ENCODE measurements at regions not wholly inside any gene's neighbourhood (a gene's known extent, or its start where the extent isn't known, plus 50 kb on each side); places are given as distances from the start of the nearest gene placed in this dataset.
"Not testable (repeated sequence)": the region's sequence is repeated elsewhere in the genome, so short reads cannot be mapped to it uniquely, and the experiment has no call there.

DNA sequence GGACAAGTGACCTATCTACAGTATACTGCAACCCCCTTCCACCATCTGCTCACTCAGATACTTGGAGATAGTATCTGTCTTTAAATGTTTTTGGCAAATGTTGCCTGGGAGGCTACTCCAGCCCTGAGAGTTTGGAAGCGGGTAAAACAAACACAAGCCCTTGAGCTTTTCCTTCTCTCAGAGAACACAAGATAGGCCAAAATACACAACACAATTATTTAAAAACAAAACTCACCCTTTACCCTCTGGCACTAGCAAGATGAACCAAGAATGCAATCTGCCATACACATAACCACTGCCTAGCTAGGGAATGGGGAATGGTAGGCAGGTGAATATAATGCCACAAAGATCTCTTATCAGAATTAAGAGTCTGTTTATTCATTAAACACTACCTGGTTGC is 324.7 kb upstream of the FAM47C start:
- DNase-seq: no peak

DNA sequence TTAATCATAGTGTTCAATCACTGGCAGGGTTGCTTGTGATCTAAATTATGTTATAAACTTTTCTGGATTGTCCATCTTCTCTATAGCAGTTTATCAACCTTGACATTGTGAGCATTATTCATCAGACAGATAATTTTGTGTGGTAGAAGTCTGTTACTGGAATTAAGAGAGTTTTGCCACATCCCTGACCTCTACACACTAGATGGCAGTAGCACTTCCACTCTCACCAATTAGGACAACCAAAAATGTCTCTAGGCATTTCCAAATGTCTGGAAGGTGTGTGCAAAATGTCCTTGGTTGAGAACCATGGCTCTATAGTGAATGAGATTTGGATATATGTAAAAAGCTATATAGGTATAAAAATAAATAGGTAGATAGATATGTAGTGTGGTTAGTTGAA is 324.1 kb upstream of the FAM47C start:
- DNase-seq: no peak

DNA sequence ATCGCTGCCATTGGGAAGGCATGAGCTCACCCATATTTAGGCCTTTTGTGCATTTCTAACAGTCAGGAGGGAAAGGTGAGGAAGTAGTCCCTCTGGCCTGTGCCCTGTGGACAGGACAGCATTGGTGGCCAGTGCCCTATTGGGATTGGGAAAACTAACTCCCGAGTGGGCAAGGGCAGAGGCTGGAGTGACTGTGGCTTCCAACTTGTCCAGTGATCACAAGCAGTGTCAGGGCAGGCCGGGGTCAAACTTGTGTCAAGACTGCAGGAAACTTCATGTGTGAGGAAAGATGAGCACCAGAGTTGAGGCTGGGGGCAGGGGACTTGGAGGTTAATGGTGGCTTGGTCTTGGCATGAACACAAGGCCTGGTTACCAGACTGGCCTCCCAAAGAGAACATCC is 286.2 kb upstream of the FAM47C start:
- DNase-seq: no peak

DNA sequence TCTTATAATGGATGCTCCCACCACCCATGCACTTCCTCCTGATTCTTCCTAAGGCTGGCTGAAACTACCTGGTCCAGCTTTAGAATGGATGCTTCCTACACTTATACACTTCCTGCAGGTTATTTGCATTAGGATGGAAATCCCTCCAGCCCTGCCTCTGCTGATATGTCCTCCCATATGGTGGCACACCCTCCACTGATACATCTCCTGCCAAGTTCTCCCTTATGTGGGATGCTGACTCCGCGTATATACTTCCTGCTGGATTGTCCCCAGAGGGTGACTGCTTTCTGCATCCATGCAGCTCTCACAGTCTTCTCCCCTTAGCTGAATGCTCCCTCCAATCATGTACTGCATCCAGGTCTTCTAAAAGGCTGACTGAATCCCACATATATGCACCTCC is 254.6 kb upstream of the FAM47C start:
- DNase-seq: no peak

DNA sequence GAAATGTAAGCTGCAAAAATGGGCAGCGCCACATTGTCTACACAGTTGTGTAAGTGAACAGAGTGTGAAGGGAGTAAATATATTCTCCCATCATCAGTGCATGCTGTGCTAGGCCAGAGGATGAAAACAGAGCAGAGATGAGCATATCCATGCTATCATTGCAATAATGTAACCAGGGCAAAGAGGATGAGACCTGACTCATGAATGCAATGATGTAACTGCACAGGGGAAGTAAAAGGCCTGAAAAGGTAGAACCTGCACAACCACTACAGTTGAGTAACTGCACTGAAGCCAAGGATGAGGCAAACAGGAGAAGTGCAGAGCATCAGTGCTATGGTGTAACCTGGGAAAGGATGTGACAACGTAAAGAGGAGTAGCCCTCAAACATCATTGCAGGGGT is 220.4 kb upstream of the FAM47C start:
- no peak for DNase-seq

DNA sequence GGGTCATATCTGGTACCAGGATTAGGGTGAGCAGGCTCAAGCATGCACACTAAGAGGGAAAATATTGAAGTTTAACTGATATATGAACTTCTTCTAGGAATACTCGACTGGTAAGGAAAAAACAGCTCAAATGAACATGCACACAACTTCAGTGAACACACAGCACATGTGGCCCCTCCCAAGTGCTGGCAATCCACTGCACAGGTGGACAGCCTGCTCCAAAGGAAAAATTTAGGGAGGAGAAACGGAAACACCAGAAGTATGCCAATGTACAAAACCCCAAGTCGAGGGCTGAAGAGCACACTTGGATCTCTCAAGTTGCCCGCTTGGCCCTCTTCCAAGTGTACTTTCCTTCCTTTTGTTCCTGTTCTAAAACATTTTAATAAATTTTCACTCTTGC is 205.0 kb upstream of the FAM47C start:
- peak; percentile 0 for DNase-seq

DNA sequence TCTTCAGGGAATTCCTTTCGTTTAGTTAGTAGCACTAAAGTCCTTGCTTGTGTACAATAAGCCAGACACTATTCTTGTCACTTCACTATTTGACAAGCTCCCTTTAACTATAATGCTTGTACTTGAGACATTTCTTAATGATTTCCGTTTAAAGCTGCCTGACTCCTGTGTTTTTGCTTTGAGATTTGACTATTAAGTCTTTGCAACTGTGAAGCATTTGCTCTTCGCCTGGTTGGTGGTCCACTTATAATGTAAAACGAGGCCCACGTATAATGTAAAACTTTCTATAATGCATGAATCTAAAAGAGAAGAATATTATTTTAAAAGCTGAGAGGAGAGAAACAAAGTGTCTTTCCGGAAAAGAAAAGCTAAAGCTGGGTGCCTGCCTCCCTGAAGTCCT is 204.1 kb upstream of the FAM47C start:
- DNase-seq: no peak

DNA sequence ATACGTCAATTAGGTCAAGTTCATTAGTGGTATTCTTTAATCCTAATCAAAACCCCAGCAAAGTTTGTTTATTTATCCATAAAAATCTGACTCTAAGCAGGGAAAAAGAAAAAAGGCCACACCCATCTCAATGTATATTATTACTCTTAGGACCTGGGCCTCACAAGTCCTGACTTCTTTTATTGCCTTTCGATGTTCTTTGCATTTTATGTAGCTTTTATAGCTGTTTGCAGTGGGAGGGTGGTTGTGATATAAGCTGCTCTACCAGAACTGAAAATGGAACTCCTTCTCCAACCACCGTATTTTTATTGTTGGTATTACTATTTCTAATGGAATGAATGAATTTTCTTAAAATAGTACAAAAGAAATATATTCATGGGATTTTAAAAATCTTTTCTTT is 163.3 kb upstream of the FAM47C start:
- no peak for DNase-seq

DNA sequence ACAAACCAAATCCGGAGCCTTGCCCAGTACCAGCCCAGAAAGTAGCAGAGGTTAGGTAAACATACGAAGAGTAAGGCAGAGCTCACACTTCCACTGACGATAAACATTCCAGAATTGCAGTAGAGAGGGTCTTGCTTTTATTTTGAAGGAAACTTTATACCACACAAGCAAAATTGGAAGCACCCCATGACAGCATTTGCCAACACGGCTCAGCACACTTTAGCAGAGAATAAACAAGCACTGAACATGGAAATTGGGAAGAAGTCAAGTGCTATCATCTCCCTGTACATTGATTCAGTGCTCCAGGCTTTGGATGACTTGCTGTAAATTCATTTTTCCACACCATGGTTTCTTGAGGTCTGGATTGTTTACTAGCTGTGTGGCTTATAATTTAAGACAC is 160.7 kb upstream of the FAM47C start:
- DNase-seq: peak; percentile 0

DNA sequence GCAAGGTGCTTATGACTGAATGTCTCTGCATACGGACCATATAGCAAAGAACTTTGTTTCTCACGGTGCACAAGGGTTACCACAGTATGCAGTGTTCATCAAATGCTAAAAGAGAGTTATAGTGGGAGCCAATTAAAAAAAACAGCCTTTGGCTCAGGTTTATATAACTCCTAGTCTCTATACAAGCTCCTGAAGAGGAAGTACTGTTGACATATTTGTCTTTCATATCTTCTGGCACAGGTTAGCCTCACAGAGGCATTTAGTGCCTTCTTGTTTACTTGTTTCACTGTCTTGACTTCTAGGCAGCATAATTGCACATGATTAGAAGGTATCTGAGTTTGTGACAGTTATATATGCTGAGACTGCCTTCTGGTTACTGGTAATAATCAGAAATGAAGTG is 158.8 kb upstream of the FAM47C start:
- no peak for DNase-seq

DNA sequence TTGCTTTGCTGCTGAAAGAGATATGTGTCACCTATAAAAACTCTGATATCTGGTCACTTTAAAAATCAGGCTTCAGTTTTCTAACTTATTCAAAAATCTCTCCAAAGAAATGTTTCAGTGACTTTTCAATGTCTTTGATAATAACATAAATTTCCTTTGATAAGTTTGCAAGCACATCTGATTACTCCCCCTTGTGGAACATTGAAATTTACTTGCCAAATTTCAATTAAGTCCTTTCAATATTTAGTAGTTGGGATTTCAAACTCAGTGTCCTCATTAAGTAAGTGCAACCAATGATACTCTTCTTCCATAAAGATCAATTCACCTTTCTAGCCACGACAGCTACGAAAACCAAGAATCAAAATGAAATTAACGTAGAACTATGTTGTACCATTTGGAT is 151.3 kb upstream of the FAM47C start:
- peak; percentile 1 for DNase-seq

DNA sequence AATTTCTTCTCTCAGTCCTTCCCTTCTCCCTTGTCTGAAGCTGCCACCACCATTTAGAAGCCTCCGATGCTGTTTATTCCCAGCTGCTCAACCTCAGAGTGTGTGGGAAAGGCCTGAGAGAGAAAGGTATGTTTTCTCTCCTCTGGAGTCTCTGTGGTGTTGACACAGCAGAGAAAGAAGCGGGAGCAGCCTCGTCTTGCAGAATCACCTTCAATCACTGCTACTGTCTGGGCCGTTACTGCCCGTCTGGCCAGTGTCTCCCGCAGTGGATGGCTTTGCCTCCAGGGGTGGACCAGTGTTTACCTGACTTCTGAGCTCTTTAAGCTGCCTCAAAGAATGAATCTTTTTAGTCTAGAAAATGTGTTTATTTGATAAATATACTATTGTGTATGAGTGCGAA is 148.9 kb upstream of the FAM47C start:
- DNase-seq: no peak

DNA sequence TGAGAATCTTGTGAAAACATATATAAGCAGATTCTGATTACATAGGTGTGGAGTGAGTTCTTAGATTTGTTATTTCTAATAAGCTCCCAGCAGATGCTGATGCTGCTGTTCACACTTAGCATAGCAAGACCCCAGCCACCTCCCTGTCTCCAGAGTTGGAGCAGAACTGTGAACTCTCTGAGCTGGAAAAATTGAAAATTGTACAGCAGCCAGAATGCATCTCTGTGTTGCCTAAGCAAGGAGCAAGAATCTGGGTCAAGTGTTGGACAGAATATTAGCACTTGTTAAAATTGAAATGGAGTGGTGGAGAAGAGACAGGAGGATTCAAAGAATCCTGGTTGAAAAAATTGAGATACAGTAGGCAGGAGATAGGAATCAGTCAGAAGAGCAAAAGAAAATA is 146.6 kb upstream of the FAM47C start:
- no peak for DNase-seq

DNA sequence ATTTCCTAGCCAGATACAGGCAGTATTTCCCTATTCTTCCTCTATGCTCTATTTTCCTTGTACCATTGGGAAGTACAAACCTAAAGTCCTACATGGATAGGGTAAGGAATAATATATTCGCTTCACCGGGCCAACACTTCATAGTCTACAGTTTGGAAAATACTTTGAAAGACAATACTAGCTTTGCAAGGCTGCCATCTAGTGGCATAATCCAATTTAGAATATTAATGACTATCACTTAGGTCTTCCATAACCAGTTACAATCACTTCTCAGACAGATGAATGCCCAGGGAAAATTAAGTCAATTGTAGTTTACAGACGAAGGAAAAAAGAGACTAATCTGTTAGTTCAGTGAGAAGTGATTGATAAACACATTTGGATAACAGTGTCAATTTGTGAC is 141.0 kb upstream of the FAM47C start:
- peak; percentile 63 for DNase-seq

DNA sequence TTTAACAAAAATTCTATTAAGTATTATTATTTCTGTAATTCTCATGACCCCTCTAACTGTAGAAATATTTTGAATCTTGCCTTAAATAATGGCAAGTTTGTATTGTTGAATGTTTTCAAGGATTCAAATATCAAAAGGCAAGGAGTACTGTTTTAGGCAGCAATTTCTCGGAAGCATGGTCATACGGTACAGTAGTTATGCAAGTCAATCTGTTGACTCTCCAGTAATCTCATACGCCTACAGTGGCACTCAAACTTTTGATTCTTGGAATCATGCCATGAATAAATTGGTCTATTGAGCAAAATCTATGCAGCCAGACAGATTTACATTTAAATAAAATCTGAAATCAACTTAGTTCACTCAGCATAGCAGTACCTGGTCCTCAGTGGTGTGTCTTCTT is 139.6 kb upstream of the FAM47C start:
- DNase-seq: no peak

DNA sequence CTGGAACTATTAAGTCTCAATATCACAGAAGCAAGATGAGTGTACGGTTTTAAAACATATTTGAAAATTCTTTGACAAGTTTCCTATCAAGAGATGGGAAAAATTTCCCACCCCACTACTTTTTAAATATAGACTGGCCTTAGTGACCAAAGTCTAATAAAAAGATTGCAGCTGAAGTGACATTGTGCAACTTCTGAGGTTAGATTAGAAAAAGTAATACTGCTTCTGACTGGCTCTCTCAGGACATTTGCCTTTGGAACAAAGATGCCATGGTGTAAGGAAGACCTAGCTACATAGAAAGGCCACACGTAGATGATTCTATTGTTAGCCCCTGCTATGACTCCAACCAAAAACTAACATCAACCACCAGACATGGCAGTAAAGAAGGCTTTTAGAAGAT is 138.7 kb upstream of the FAM47C start:
- DNase-seq: no peak

DNA sequence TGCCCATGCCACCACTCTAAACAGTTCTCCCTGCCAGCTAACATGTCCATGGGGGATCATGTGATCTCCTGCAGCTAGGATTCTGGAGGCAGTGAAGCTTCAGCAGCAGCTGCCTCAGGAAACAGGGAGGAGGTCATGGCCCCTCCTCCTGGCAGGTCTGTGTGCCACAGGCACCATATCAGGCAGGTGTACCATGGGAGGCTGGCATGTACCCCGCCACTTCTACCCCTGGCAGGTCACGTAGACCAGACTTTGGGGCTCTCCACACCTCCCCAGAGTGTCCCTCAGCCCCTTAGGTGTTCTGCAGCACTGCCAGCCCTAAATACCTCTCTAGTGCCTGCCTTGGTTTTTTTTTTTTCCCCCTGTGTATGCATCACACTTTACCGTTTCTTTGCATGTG is 110.5 kb upstream of the FAM47C start:
- DNase-seq: no peak

DNA sequence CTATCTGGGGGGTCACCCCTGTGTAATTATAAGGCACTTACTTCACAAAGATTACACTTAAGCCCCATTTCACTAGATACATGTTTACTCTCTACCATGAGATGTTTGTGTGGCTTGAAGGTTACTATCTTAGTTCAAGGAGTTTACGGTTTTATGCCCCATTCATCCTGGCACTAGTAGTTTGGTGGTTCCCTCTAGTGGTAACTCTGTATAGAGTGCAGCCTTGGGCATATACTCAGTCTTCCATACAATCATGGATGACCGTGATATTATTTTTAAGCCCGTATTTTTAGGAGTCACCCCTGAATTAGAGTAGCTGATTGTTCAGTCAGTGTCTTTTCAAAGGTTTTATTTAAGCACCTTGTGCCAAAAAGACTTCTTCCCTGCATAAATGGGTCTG is 109.9 kb upstream of the FAM47C start:
- DNase-seq: no peak

DNA sequence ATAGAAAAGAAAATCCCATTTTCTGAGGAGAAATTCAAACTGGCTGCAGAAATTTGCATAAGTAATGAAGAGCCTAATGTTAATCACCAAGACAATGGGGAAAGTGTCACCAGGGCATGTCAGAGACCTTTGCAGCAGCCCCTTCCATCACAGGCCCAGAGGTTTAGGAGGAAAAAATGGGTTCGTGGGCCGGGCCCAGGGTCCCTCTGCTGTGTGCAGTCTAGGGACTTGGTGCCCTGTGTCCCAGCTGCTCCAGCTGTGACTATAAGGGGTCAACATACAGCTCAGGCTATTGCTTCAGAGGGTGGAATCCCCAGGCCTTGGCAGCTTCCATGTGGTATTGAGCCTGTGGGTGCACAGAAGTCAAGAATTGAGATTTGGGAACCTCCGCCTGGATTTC is 103.6 kb upstream of the FAM47C start:
- not testable (repeated sequence) for DNase-seq

DNA sequence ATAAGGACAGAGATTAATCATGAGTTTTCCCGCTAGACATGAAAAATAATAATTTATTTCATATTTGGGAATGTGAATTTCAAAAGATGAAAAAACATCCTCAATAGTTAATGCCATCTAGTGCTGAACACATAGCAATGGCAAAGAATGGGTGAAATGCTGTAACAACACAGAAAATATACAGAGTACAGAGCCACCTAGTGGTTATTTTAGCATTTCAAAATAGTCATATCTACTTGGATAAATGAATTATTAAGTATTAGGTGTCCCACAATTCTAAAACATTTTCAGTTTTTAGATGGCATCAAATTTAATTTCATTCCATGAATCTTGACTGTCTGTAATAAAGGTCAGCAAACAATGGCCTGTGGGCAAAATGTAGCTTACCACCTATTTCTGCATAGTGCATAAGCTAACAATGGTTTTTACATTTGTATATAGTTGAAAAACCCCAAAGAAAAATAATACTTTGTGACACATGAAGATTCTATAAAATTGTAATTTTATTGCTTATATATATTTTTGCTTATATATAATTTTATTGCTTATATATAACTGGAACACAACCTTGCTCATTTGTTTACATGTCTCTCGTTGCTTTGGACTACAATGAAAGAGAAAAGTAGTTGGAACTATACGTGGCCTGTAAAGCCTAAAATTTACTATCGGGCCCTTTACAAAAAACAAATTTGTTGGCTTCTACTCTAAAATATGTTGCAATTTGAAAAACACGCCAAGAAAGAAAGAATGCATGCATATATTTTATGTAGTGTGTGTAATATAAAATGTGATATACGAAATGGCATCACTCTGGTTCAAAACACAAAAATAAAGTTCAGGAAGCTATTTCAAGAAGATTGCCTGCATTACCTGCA is 99.1 kb upstream of the FAM47C start:
- DNase-seq: peak; percentile 26

DNA sequence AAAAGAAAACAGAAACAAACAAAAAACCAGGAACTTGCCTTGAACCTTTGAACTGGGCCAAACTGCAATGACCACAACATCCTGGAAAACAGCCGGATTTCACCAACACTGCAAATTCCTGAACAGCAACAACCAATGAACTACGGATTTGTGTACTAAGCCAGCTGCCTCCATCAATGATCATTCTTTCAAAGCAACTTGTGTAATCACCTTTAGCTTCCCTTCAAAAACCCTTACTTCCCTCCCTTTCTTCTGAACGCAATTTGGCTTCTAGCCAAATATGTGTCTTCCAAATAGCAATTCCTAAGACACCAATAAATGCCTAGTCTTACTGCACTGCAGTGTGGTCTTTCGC is 98.5 kb upstream of the FAM47C start:
- DNase-seq: no peak

DNA sequence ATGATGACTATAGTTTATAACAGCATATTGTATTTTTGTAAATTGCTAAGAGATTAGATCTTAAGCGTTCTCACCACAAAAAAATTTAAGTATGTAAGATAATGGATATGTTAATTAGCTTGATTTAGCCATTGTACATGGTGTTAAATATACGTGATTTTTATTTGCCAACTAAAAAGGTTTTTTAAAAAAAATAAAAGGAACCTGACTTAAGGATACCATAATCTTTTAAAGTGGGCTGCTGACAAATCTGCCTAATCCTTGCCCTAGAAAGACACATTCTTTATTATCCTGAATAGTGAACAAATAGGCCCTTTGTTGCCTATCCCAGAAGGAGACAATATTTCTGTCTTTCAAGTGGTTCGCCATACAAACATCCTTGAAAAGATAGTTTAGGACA is 94.6 kb upstream of the FAM47C start:
- DNase-seq: no peak

DNA sequence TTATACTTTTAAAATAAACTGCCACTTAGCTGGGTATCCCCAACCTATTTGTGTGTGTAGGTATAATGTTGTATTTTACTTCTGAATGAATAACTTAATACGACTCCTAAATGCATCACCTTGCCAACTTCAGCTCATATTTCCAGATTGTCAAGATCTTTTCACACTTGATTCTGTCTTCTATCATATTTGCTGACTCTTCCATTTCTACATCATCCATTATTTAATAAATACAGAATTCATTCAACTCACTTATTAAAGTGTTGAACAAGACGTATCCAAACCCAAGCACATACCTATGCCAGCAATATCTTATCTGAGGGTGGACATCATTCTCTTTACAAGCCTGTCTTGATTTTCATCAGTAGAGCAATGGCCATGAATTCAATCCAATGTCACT is 91.2 kb upstream of the FAM47C start:
- no peak for DNase-seq

DNA sequence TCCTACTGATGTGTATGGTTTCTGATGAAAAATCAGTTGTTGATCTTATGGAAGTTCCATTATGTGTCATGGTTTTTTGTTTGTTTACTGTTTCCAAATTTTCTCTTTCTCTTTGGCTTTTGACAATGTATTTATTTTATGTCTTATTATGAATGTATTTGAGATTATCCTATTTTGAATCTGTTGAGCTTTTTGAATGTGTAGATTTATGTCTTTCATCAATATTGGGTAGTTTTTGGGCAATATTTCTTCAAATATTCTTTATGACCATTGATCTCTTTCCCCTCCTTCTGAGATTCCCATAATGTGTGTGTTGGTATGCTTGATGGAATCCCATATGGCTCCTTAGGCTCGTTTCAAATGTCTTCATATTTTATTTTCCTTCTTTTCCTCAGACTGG is 80.5 kb upstream of the FAM47C start:
- DNase-seq: no peak

DNA sequence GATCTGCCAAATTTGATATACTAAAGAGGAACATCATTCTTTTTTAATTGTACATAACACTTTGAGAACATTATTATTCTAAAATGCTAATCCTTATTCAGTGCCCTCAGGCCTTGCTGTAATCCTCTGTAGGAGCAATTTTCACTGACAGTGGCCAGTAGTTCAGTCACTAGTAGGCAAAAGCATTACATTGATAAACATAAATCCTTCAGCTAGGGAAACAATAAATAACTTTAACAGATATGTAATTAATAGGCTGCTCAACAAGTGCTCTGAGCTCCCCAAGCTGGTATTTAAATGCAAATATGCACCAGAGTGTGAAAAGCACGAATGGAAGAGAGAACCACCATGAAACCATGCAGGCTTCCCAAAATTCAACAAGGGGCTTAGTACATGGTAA is 77.7 kb upstream of the FAM47C start:
- no peak for DNase-seq

Measured in tongue (tissue), 1 donor.